CD4-positive, alpha-beta T cell treated with Interleukin-6 for 4 hours (primary cell): ENCODE measurements at regions not wholly inside any gene's neighbourhood (a gene's known extent, or its start where the extent isn't known, plus 50 kb on each side); places are given as distances from the start of the nearest gene placed in this dataset.
"Not testable (repeated sequence)": the region's sequence is repeated elsewhere in the genome, so short reads cannot be mapped to it uniquely, and the experiment has no call there.

ENCODE experiments used
- DNase-seq: peaks from one replicate; pipeline ENCODE4 v3.0.0-alpha.2; 2020; ENCODE audit warnings: mixed read lengths

- DNase-seq: not testable (repeated sequence)
Measured at GRCh38 chr16:7769091-7769490, 436.4 kb downstream of the RBFOX1 start.

GRCh38 chr16:7765079-7765550, 432.5 kb downstream of the RBFOX1 start:
- no peak for DNase-seq

DNA sequence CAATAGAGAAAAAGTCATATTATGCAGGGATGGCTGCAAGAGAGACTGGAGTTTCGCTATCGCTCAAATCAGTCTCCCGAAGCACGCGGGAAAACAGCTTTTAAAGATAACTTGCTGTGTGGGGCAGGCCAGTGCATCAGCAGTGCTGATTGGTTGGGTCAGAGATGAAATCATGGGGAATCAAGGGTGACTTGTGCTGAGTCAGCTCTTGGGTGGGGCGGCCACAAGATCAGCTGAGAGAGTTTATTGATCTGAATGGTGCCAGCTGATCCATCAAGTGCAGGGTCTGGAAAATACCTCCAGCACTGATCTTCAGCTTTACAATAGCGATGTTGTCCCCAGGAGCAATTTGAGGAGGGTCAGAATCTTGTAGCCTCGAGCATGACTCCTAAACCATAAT, 430.5 kb downstream of the RBFOX1 start:
- DNase-seq: no peak
